Mammary epithelial cell (primary cell): ENCODE measurements at regions not wholly inside any gene's neighbourhood (a gene's known extent, or its start where the extent isn't known, plus 50 kb on each side); places are given as distances from the start of the nearest gene placed in this dataset.

Experiments used
- CTCF ChIP-seq, 2 donors: IDR thresholded peaks in 1 of 2; conservative IDR thresholded peaks in 1 of 2; 2 replicates each; pipeline ENCODE4 v1.5.1; 2011 to 2012; ENCODE audit warnings: inconsistent platforms in 2 of 2, low read length in 2 of 2, mild to moderate bottlenecking in 2 of 2, control low read depth in 1 of 2, low read depth in 1 of 2; ENCODE audit not compliant: insufficient read depth in 1 of 2; ENCODE audit errors: extremely low read depth in 1 of 2
- EZH2 ChIP-seq: IDR thresholded peaks from 2 replicates; pipeline ENCODE4 v1.6.1; 2012; ENCODE audit warnings: low read length, inconsistent platforms, borderline replicate concordance

- no peak for TF ChIP-seq CTCF (conservative IDR thresholded peaks at IDR 0.05 in 1 of 2, IDR thresholded peaks at IDR 0.05 in 1 of 2; ENCODE audit: extremely low read depth in 1 of 2, insufficient read depth in 1 of 2, low read depth in 1 of 2, low read length in 2 of 2)
- no peak for TF ChIP-seq EZH2
Observed at GRCh38 chr5:136529081-136529480, 163.7 kb upstream of the TRPC7 start.
